Chondrocyte (in vitro differentiated cells): ENCODE measurements at regions not wholly inside any gene's neighbourhood (a gene's known extent, or its start where the extent isn't known, plus 50 kb on each side); places are given as distances from the start of the nearest gene placed in this dataset.

Experiments
- DNase-seq: peaks from one replicate; pipeline ENCODE4 v3.0.0; 2021; ENCODE audit warnings: mixed read lengths, low spot score
- H3K27ac Mint-ChIP-seq: one replicate; pipeline ENCODE4 v1.8.0; 2021; ENCODE audit warnings: mild to moderate bottlenecking, moderate library complexity, mixed read lengths; ENCODE audit not compliant: unreplicated experiment
- H3K27me3 Mint-ChIP-seq: 2 replicates; pipeline ENCODE4 v1.8.0; 2021; ENCODE audit warnings: low read depth, mixed read lengths
- H3K36me3 Mint-ChIP-seq: 2 replicates; pipeline ENCODE4 v1.8.0; 2021; ENCODE audit warnings: low read depth, mixed read lengths
- H3K4me1 Mint-ChIP-seq: 2 replicates; pipeline ENCODE4 v1.8.0; 2021; ENCODE audit warnings: low read depth, mild to moderate bottlenecking, mixed read lengths
- H3K4me3 Mint-ChIP-seq: one replicate; pipeline ENCODE4 v1.8.0; 2021; ENCODE audit warnings: mild to moderate bottlenecking, moderate library complexity, mixed read lengths; ENCODE audit not compliant: unreplicated experiment
- H3K9me3 Mint-ChIP-seq: 2 replicates; pipeline ENCODE4 v1.8.0; 2021; ENCODE audit warnings: low read depth, mixed read lengths
- TF ChIP-seq, protein P1 (sequence below): fragments of 200-600 bp; sonication (generic); IDR thresholded peaks from 2 replicates; pipeline ENCODE4 v1.5.0; 2021; ENCODE audit warnings: antibody characterized with exemption, mild to moderate bottlenecking, moderate library complexity

DNA sequence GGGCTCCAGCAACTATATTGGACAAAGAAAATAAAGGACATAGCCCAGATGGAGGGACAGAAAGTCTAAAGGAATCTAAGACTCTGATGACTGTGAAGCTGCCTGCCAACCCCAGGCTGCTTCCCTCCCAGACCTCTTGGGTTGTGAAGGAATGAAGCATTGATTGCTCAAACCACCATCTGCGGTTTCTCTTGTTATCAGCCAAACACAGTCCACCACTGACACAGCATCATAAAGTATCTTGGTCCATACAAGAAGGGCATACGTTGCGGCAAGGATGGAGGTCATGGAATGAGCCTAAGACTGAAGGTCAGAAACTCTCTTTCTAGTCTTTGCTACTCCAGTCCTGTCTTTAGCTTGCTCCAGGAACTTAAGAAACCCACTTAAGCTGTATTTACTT lies 58.5 kb upstream of the PLXNC1 start:
- no peaks in the 10 kb centered on the region for H3K36me3 Mint-ChIP-seq
- DNase-seq: no peak
- TF ChIP-seq, protein P1, sequence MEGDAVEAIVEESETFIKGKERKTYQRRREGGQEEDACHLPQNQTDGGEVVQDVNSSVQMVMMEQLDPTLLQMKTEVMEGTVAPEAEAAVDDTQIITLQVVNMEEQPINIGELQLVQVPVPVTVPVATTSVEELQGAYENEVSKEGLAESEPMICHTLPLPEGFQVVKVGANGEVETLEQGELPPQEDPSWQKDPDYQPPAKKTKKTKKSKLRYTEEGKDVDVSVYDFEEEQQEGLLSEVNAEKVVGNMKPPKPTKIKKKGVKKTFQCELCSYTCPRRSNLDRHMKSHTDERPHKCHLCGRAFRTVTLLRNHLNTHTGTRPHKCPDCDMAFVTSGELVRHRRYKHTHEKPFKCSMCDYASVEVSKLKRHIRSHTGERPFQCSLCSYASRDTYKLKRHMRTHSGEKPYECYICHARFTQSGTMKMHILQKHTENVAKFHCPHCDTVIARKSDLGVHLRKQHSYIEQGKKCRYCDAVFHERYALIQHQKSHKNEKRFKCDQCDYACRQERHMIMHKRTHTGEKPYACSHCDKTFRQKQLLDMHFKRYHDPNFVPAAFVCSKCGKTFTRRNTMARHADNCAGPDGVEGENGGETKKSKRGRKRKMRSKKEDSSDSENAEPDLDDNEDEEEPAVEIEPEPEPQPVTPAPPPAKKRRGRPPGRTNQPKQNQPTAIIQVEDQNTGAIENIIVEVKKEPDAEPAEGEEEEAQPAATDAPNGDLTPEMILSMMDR: no peak
- no peaks in the 10 kb centered on the region for H3K27me3 Mint-ChIP-seq
- no peak overlapping the region for H3K4me3 Mint-ChIP-seq
- H3K9me3 Mint-ChIP-seq: peaks cover 3% of the 10 kb centered on the region
- H3K4me1 Mint-ChIP-seq: peaks cover 23% of the 10 kb centered on the region
- H3K27ac Mint-ChIP-seq: no peak overlapping the region

DNA sequence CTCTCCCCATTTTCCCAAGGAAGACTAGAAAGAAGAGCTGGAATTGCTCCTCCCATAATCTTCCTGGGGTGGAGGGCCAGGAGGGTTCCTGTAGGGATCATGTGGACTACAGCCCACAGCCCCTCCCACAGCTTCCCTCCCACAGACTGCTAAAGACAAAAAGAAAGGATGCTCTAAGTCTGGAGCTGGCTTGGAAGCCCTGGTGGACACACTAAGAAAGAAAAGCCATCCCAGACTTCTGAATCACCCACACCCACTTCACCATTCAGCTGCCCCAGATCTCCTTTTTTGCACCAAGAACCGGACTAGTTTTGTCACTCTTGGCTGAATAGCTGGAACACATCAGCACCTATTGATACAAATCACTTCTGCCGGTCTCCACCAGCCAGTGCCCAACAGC lies 56.8 kb upstream of the PLXNC1 start:
- H3K27ac Mint-ChIP-seq: no peak overlapping the region
- H3K4me3 Mint-ChIP-seq: no peak overlapping the region
- H3K27me3 Mint-ChIP-seq: no peaks in the 10 kb centered on the region
- DNase-seq: no peak
- H3K9me3 Mint-ChIP-seq: peaks cover 2% of the 10 kb centered on the region
- TF ChIP-seq, protein P1: no peak
- no peaks in the 10 kb centered on the region for H3K36me3 Mint-ChIP-seq
- peaks cover 23% of the 10 kb centered on the region for H3K4me1 Mint-ChIP-seq

DNA sequence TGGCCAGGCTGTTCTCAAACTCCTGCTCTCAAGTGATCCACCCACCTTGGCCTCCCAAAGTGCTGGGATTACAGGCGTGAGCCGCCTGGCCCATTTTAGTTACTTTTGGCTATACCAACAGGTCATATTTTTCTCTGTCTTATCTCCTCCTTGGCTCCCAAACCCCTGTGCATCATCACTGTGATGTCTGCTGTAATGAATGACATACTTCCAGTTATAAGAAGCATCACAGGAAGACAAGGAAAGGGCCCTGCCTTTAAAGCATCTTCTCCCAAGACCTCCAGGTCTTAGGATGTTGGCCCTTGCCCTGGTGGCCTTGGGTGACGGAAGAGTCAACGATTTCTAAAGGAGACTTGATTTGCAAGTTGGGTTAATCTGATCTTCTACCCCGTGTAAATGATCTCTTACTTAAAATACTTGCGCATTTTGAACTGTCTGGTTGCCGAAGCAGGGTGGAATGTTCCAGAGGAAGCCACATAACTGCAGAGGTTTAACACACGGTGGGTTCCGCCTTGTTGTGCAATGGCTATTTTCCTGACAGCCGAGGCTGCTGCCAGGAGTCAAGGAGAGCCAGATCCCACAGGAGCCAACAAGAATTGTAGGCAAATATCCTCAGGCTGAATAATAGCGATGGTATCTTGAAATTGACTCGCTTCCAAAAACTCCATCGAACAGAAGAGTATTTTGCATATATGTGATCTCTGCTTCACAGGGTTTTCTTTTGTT lies 55.7 kb upstream of the PLXNC1 start:
- no peaks in the 10 kb centered on the region for H3K27me3 Mint-ChIP-seq
- DNase-seq: no peak
- H3K36me3 Mint-ChIP-seq: no peaks in the 10 kb centered on the region
- peaks cover 23% of the 10 kb centered on the region for H3K4me1 Mint-ChIP-seq
- TF ChIP-seq, protein P1: no peak
- H3K9me3 Mint-ChIP-seq: no peaks in the 10 kb centered on the region
- H3K4me3 Mint-ChIP-seq: no peak overlapping the region
- no peak overlapping the region for H3K27ac Mint-ChIP-seq

DNA sequence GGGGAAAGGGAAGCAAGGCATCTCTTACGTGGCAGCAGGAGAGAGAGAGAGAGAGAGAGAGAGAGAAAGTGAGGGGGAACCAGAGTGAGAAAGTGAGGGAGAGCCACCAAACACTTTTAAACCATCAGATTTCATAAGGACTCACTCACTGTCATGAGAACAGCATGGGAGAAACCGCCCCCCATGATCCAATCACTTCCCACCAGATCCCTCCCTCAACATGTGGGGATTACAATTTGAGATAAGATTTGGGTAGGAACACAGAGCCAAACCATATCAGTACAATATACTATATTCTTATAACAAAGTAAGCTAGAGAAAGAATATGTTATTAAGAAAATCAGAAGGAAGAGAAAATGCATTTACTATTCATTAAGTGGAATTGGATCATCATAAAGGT lies 53.7 kb upstream of the PLXNC1 start:
- peaks cover 35% of the 10 kb centered on the region for H3K4me1 Mint-ChIP-seq
- H3K27ac Mint-ChIP-seq: no peak overlapping the region
- TF ChIP-seq, protein P1: no peak
- no peaks in the 10 kb centered on the region for H3K36me3 Mint-ChIP-seq
- H3K9me3 Mint-ChIP-seq: no peaks in the 10 kb centered on the region
- no peak for DNase-seq
- no peak overlapping the region for H3K4me3 Mint-ChIP-seq
- no peaks in the 10 kb centered on the region for H3K27me3 Mint-ChIP-seq

DNA sequence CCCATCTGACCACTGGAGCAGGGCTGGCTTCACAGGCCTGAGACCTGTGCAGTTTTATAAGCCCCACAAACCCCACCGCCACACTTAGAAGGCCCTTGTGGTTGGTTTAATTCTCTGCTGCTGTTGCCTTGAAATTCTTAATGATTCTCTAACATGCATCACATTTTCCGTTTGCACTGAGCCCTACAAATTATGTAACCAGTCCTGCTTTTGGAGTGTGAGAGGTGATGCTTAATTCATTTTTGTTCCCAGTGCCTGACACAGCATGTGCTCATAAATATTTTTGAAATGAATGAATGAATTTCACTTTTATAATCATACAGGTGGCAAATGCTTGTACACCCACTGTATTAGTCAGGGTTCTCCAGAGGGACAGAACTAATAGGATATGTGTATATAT lies 52.8 kb upstream of the PLXNC1 start:
- no peak for DNase-seq
- H3K27me3 Mint-ChIP-seq: no peaks in the 10 kb centered on the region
- TF ChIP-seq, protein P1: no peak
- no peak overlapping the region for H3K4me3 Mint-ChIP-seq
- H3K4me1 Mint-ChIP-seq: peaks cover 42% of the 10 kb centered on the region
- H3K9me3 Mint-ChIP-seq: no peaks in the 10 kb centered on the region
- no peaks in the 10 kb centered on the region for H3K36me3 Mint-ChIP-seq
- H3K27ac Mint-ChIP-seq: no peak overlapping the region
